Stimulated activated naive CD8-positive, alpha-beta T cell treated with anti-CD3 and anti-CD28 coated beads, Interleukin-15, amount 100 ng/mL, for 72 hours (primary cell): ENCODE measurements at regions not wholly inside any gene's neighbourhood (a gene's known extent, or its start where the extent isn't known, plus 50 kb on each side); places are given as distances from the start of the nearest gene placed in this dataset.
"Not testable (repeated sequence)": the region's sequence is repeated elsewhere in the genome, so short reads cannot be mapped to it uniquely, and the experiment has no call there.

Experiments used
- ATAC-seq: fragments of 150-1000 bp; cut with Tn5 transposase; 2 replicates; pipeline ENCODE4 v1.10.0; 2021; ENCODE audit warnings: mild to moderate bottlenecking, moderate library complexity
- DNase-seq, 2 donors: peaks; one replicate each; pipeline ENCODE4 v3.0.0; 2021 to 2022
- H3K27ac Mint-ChIP-seq, 2 donors: one replicate each; pipeline ENCODE4 v1.8.0; 2022; ENCODE audit warnings: mild to moderate bottlenecking in 2 of 2, mixed read lengths in 2 of 2, moderate library complexity in 2 of 2
- H3K27me3 Mint-ChIP-seq: one replicate; pipeline ENCODE4 v1.8.0; 2022; ENCODE audit warnings: mixed read lengths
- H3K4me1 Mint-ChIP-seq: one replicate; pipeline ENCODE4 v1.8.0; 2022; ENCODE audit warnings: mild to moderate bottlenecking, mixed read lengths
- H3K4me3 Mint-ChIP-seq, 2 donors: one replicate each; pipeline ENCODE4 v1.8.0; 2022; ENCODE audit warnings: mild to moderate bottlenecking in 2 of 2, mixed read lengths in 2 of 2, moderate library complexity in 1 of 2
- H3K9me3 Mint-ChIP-seq, 2 donors: one replicate each; pipeline ENCODE4 v1.8.0; 2022; ENCODE audit warnings: mixed read lengths in 2 of 2

DNA sequence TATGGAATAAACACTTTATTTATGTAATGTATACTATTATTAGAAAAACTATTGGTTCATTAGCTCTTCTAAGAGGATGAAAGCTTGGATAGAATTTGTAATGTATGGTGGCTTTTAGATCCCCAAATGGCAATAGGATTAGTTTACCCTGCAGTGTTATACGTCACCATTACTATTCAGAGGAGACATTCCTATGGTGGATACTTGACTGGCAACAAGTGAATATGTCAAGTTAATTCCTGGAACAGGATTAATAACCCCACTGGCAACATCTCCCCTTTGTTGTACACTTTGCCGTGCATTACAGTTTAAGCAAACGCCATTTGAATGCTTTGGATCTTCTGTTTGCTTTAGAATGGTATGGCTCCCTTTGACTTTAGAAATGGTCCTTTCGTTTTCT is 420.3 kb downstream of the FAM47B start:
- Mint-ChIP-seq H3K27me3 (no peaks in the 10 kb centered on the region), H3K4me3 (no peak overlapping the region), H3K27ac (no peak overlapping the region), H3K4me1 (no peaks in the 10 kb centered on the region), H3K9me3 (no peaks in the 10 kb centered on the region)
- ATAC-seq, result no peak
- no peak for DNase-seq

DNA sequence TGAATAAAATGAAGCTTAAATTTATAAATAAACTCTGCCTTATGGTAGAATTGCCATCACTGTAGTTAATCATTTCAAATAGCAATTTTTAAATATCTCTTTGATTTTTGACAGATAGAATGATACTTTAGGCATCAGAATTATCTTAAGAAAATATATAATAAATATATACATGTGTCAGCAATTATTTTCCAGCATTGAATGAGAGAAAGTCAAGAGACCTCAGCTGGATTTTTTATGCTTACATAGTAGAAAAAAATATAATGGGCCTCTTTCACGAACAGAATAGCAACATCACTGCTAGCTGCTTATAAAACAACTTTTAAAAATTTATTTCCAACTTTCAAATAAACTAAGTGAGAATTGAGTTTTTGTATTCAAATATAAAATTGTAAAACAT is 424.0 kb upstream of the MAGEB16 start:
- Mint-ChIP-seq H3K27ac (no peak overlapping the region), H3K4me1 (no peaks in the 10 kb centered on the region), H3K4me3 (no peak overlapping the region), H3K9me3 (no peaks in the 10 kb centered on the region), H3K27me3 (no peaks in the 10 kb centered on the region)
- ATAC-seq (no peak), DNase-seq (no peak)

GRCh38 chrX:35380808-35381700 is 417.1 kb upstream of the MAGEB16 start:
- no peak overlapping the region for H3K27ac Mint-ChIP-seq
- DNase-seq (no peak), ATAC-seq (no peak)
- H3K27me3 Mint-ChIP-seq, result no peaks in the 10 kb centered on the region
- no peaks in the 10 kb centered on the region for H3K4me1 Mint-ChIP-seq
- H3K4me3 Mint-ChIP-seq, result no peak overlapping the region
- no peaks in the 10 kb centered on the region for H3K9me3 Mint-ChIP-seq

GRCh38 chrX:35381709-35382108 is 416.4 kb upstream of the MAGEB16 start:
- ATAC-seq, H3K9me3 Mint-ChIP-seq: not testable (repeated sequence)

GRCh38 chrX:35382966-35383365 is 415.2 kb upstream of the MAGEB16 start:
- no peak overlapping the region for H3K4me3 Mint-ChIP-seq
- no peaks in the 10 kb centered on the region for H3K27me3 Mint-ChIP-seq
- DNase-seq, result no peak
- no peaks in the 10 kb centered on the region for H3K4me1 Mint-ChIP-seq
- no peak overlapping the region for H3K27ac Mint-ChIP-seq
- no peak for ATAC-seq
- H3K9me3 Mint-ChIP-seq, result no peaks in the 10 kb centered on the region

More at GRCh38 chrX:35381709-35382108, 416.4 kb upstream of the MAGEB16 start:
- not testable (repeated sequence) for H3K4me1 Mint-ChIP-seq, H3K4me3 Mint-ChIP-seq, DNase-seq, H3K27me3 Mint-ChIP-seq, H3K27ac Mint-ChIP-seq

- Mint-ChIP-seq H3K4me3 (no peak overlapping the region), H3K27ac (no peak overlapping the region), H3K4me1 (no peaks in the 10 kb centered on the region), H3K9me3 (peaks cover 0 to 6% of the 10 kb centered on the region in 2 donors), H3K27me3 (no peaks in the 10 kb centered on the region)
- no peak for DNase-seq
- no peak for ATAC-seq
These were observed 405.9 kb upstream of the MAGEB16 start for GRCh38 chrX:35392232-35392631.

DNA sequence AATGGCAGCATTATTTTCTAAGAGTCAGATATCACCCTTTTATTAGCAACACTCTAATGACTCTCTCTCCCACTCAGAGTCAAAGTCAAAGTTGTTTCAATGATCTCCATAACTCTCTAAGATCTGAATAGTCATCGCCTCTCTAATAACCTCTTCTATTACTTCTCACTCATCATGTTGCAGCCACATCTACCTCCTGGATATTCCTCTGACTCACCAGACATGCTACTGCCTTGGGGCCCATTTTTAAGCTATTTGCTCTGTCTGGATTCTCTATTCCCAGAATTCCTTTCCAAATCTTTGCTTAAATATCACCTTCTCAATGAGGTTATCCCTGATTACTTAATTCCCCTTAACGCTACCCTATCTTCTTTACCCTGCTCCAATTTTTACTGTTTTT is 391.8 kb upstream of the MAGEB16 start:
- DNase-seq (no peak), ATAC-seq (no peak)
- H3K4me3 Mint-ChIP-seq, result no peak overlapping the region
- no peaks in the 10 kb centered on the region for H3K9me3 Mint-ChIP-seq
- H3K27ac Mint-ChIP-seq, result no peak overlapping the region
- H3K27me3 Mint-ChIP-seq, result no peaks in the 10 kb centered on the region
- H3K4me1 Mint-ChIP-seq, result no peaks in the 10 kb centered on the region

GRCh38 chrX:35416782-35417181 is 381.4 kb upstream of the MAGEB16 start:
- Mint-ChIP-seq H3K4me3 (no peak overlapping the region), H3K27me3 (no peaks in the 10 kb centered on the region), H3K9me3 (peaks cover 9 to 13% of the 10 kb centered on the region in 2 donors), H3K4me1 (no peaks in the 10 kb centered on the region), H3K27ac (no peak overlapping the region)
- no peak for DNase-seq
- ATAC-seq, result no peak

GRCh38 chrX:35432056-35432455 is 366.1 kb upstream of the MAGEB16 start:
- no peak overlapping the region for H3K4me3 Mint-ChIP-seq
- H3K27me3 Mint-ChIP-seq, result no peaks in the 10 kb centered on the region
- ATAC-seq (no peak), DNase-seq (no peak)
- H3K27ac Mint-ChIP-seq, result no peak overlapping the region
- no peaks in the 10 kb centered on the region for H3K9me3 Mint-ChIP-seq
- no peaks in the 10 kb centered on the region for H3K4me1 Mint-ChIP-seq

DNA sequence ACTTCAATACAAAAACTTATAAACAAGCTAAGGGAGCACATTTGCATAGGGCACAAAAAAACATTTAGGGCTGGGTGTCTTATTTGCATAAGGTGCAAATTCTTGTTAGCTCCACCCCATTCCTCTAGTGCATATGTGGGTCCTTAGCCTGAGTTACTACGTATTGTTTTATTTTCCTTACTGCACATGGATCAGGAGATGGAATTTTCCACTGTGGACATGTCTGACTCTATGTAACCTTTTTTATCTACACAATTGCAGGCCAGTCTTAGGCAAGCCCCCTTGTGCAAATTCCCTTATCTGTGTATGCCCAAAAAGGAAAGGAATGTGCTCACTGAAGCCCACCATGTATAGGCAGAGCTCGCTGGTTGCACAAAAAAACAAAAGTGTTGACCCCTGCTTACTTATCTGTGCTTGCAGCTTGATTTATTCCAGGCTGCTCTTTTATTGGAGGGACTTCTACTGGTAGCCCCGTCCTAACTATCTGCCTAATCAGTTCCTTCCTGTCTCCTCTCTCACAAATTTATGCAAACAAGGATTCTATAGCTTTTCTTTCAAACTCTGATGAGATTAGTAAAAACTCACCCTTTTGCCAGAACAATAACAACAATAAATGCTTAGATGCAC is 359.0 kb upstream of the MAGEB16 start:
- no peaks in the 10 kb centered on the region for H3K4me1 Mint-ChIP-seq
- no peaks in the 10 kb centered on the region for H3K9me3 Mint-ChIP-seq
- H3K4me3 Mint-ChIP-seq, result no peak overlapping the region
- H3K27me3 Mint-ChIP-seq, result no peaks in the 10 kb centered on the region
- no peak for DNase-seq
- no peak overlapping the region for H3K27ac Mint-ChIP-seq
- ATAC-seq, result no peak

DNA sequence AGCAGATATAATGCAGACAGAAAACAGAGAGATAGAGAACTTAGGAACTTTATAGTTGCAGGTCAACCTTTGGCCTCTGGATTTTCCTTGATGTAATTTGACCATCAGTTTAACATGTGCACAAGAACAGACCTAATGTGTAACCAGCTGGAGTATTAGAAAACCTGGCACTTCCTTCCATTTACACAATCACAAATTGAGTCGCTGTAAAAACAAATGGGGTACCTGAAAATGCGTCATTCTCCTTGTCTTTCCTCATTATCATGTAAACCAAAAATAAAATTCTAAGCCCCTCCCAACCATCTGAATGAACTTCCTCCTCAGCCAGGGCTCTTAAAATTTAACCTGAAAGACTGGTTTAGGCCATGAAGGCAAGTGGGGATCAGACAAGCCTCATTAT is 358.4 kb upstream of the MAGEB16 start:
- ATAC-seq, result no peak
- no peak for DNase-seq
- H3K27ac Mint-ChIP-seq, result no peak overlapping the region
- no peak overlapping the region for H3K4me3 Mint-ChIP-seq
- H3K9me3 Mint-ChIP-seq, result no peaks in the 10 kb centered on the region
- no peaks in the 10 kb centered on the region for H3K27me3 Mint-ChIP-seq
- no peaks in the 10 kb centered on the region for H3K4me1 Mint-ChIP-seq

GRCh38 chrX:35442421-35442820 is 355.7 kb upstream of the MAGEB16 start:
- Mint-ChIP-seq H3K27me3 (no peaks in the 10 kb centered on the region), H3K9me3 (no peaks in the 10 kb centered on the region), H3K4me1 (no peaks in the 10 kb centered on the region), H3K4me3 (no peak overlapping the region), H3K27ac (no peak overlapping the region)
- DNase-seq (no peak), ATAC-seq (no peak)

DNA sequence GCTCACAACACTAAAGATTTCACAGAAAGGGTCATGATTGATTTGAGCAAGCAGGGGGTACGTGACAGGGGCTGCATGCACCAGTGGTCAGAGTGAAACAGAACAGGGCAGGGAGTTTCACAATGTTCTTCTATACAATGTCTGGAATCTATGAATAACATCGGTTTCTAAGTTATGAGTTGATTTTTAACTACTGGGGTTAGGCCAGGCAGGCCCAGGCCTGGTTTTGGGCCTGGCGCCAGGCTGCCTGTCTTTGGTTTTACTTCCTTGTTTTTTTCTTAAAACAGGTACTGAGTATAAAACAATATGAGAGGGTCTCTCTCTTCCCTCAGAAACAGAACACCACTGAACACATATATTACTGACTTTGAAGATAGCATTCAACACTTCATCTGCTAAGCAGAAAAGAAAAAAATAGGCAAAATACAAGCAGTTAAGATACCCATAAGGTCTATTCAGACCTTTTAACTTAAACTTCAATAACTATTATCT is 355.0 kb upstream of the MAGEB16 start:
- not testable (repeated sequence) for ATAC-seq, H3K9me3 Mint-ChIP-seq, DNase-seq, H3K4me3 Mint-ChIP-seq, H3K27ac Mint-ChIP-seq, H3K27me3 Mint-ChIP-seq, H3K4me1 Mint-ChIP-seq

DNA sequence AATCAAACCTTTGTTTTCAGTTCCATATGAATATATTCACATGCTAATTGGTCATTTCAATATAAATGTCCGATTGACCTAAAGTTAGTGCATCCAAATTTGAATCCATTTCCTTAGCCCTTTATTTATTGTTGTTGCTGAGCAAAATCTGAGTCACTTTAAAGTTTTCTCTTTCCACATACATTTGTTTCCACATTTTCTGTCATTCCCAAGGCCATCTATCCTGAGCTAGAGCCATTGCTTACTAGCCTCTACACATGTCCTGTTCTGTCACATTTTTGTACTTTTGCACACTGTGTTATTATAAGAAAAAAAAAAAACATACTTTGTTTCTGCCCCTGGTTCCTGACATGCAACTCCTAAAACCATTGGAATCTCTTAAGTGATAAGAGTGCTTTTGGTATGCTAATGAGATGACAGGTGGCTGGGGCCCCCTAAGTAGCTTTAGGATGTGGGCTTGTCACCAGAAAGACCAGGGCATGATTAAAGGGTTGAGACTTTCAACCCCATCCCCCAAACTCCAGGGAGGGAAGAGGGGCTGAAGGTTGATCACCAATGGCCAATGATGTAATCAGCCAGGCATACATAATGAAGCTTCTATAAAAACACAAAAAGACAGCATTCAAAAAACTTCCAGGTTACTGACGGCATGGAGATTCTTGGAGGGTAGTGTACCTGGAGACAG is 353.3 kb upstream of the MAGEB16 start:
- no peak overlapping the region for H3K27ac Mint-ChIP-seq
- H3K4me1 Mint-ChIP-seq, result no peaks in the 10 kb centered on the region
- no peak for DNase-seq
- H3K27me3 Mint-ChIP-seq, result no peaks in the 10 kb centered on the region
- H3K9me3 Mint-ChIP-seq, result no peaks in the 10 kb centered on the region
- no peak overlapping the region for H3K4me3 Mint-ChIP-seq
- no peak for ATAC-seq

GRCh38 chrX:35445912-35446311 is 352.2 kb upstream of the MAGEB16 start:
- H3K27ac Mint-ChIP-seq, result no peak overlapping the region

DNA sequence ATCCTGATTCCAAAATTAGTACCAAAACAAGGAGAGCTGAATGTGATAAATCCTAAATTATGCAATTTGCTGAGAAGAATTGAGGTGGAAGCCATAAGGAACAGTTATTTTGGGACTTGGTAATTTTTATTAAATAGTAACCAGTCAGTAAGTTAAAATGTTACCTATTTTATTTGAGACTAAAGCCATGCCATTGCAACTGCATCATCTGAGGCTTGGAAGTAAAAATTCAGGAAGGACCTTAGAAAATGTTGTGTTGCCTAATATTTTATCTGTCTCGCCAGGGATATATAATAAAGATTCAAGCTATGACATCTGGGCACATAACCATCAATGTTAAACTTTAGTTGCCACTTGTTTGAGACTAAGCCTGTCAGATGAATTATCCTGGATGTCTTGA is 341.3 kb upstream of the MAGEB16 start:
- Mint-ChIP-seq H3K4me1 (no peaks in the 10 kb centered on the region), H3K4me3 (no peak overlapping the region), H3K9me3 (no peaks in the 10 kb centered on the region), H3K27me3 (no peaks in the 10 kb centered on the region), H3K27ac (no peak overlapping the region)
- DNase-seq, result no peak
- ATAC-seq, result no peak

More at GRCh38 chrX:35445912-35446311, 352.2 kb upstream of the MAGEB16 start:
- ATAC-seq (no peak), DNase-seq (no peak)
- no peaks in the 10 kb centered on the region for H3K4me1 Mint-ChIP-seq
- H3K4me3 Mint-ChIP-seq, result no peak overlapping the region
- no peaks in the 10 kb centered on the region for H3K9me3 Mint-ChIP-seq
- no peaks in the 10 kb centered on the region for H3K27me3 Mint-ChIP-seq
